Natural killer cell (primary cell): ENCODE measurements at regions not wholly inside any gene's neighbourhood (a gene's known extent, or its start where the extent isn't known, plus 50 kb on each side); places are given as distances from the start of the nearest gene placed in this dataset.

Source experiments
- ATAC-seq, 3 donors: fragments of 150-1000 bp in 2 of 3; fragments of 200-7000 bp in 1 of 3; cut with Tn5 transposase; 1 replicate in 1 of 3; 2 replicates in 2 of 3; pipeline ENCODE4 v1.10.0; 2021; ENCODE audit warnings: mild to moderate bottlenecking in 2 of 3, moderate library complexity in 2 of 3
- DNase-seq, 2 donors: peaks; one replicate each; pipeline versions ENCODE4 v3.0.0 to v3.0.0-alpha.2; 2013 to 2021; ENCODE audit warnings: mixed read lengths in 1 of 2
- H3K27ac ChIP-seq: one replicate; pipeline ENCODE4 v1.5.1; 2013; ENCODE audit warnings: mild to moderate bottlenecking, low read length
- H3K27me3 ChIP-seq: one replicate; pipeline ENCODE4 v1.6.1; 2013; ENCODE audit warnings: low read length; ENCODE audit not compliant: control insufficient read depth, insufficient read depth
- H3K36me3 ChIP-seq: one replicate; pipeline ENCODE4 v1.6.1; 2013; ENCODE audit warnings: low read length; ENCODE audit not compliant: control insufficient read depth, insufficient read depth
- H3K4me1 ChIP-seq: one replicate; pipeline ENCODE4 v1.6.1; 2013; ENCODE audit warnings: low read length; ENCODE audit not compliant: control insufficient read depth, insufficient read depth
- H3K4me3 ChIP-seq: one replicate; pipeline ENCODE4 v1.5.1; 2013; ENCODE audit warnings: low read length
- H3K9me3 ChIP-seq: one replicate; pipeline ENCODE4 v1.6.1; 2013; ENCODE audit warnings: low read length; ENCODE audit not compliant: control insufficient read depth, insufficient read depth
- H3K27ac Mint-ChIP-seq, 2 donors: one replicate each; pipeline ENCODE4 v1.8.0; 2022; ENCODE audit warnings: mild to moderate bottlenecking in 2 of 2, mixed read lengths in 2 of 2, moderate library complexity in 1 of 2
- H3K27me3 Mint-ChIP-seq, 2 donors: one replicate each; pipeline ENCODE4 v1.8.0; 2022; ENCODE audit warnings: low read depth in 2 of 2, mixed read lengths in 2 of 2
- H3K36me3 Mint-ChIP-seq: one replicate; pipeline ENCODE4 v1.8.0; 2022; ENCODE audit warnings: mixed read lengths
- H3K4me1 Mint-ChIP-seq, 2 donors: one replicate each; pipeline ENCODE4 v1.8.0; 2022; ENCODE audit warnings: mixed read lengths in 2 of 2
- H3K4me3 Mint-ChIP-seq: one replicate; pipeline ENCODE4 v1.8.0; 2022; ENCODE audit warnings: mild to moderate bottlenecking, moderate library complexity, mixed read lengths
- H3K9me3 Mint-ChIP-seq, 2 donors: one replicate each; pipeline ENCODE4 v1.8.0; 2022; ENCODE audit warnings: mixed read lengths in 2 of 2
- CTCF ChIP-seq: fragments of 200-600 bp; IDR thresholded peaks from one replicate; pipeline ENCODE4 v1.8.0; 2022; ENCODE audit warnings: antibody characterized with exemption
- WGBS: methylation state at CpG from one replicate; pipeline ENCODE4 v1.1.7; 2013; ENCODE audit warnings: missing lambda C conversion rate; ENCODE audit not compliant: insufficient coverage; 5-methylcytosine and 5-hydroxymethylcytosine counted together
- intact Hi-C: fragments of 100-400 bp; cut with micrococcal nuclease; formaldehyde crosslinking; loops from one replicate; pipeline ENCODE4 v1.14.2; 2022

- H3K27ac Mint-ChIP-seq: no peak overlapping the region
- H3K4me3 Mint-ChIP-seq: no peak overlapping the region
- no peaks in the 10 kb centered on the region for H3K9me3 Mint-ChIP-seq
- DNase-seq (no peak), ATAC-seq (no peak)
- peaks cover 9% of the 10 kb centered on the region for H3K4me1 ChIP-seq
- H3K36me3 ChIP-seq: no peaks in the 10 kb centered on the region
- H3K9me3 ChIP-seq: no peaks in the 10 kb centered on the region
- H3K4me1 Mint-ChIP-seq: peaks cover 4 to 9% of the 10 kb centered on the region in 2 donors
- H3K27ac ChIP-seq: no peak overlapping the region
- H3K27me3 ChIP-seq: no peaks in the 10 kb centered on the region
- TF ChIP-seq CTCF: no peak
- peaks cover 12 to 24% of the 10 kb centered on the region in 2 donors for H3K27me3 Mint-ChIP-seq
- H3K4me3 ChIP-seq: no peak overlapping the region
- no peaks in the 10 kb centered on the region for H3K36me3 Mint-ChIP-seq
- intact Hi-C loops: no loop called here
- 88% methylated on average over 1 of the region's 2 CpGs for WGBS
Measured at GRCh38 chr20:10167594-10167993, 51.0 kb upstream of the SNAP25 start.
